ENCODE measurements at regions not wholly inside any gene's neighbourhood (a gene's known extent, or its start where the extent isn't known, plus 50 kb on each side); places are given as distances from the start of the nearest gene placed in this dataset.
"Not testable (repeated sequence)": the region's sequence is repeated elsewhere in the genome, so short reads cannot be mapped to it uniquely, and the experiment has no call there.

- peaks cover 58% of the 10 kb centered on the region for H3K79me2 ChIP-seq (ENCODE audit: low read length)
- H3K4me3 ChIP-seq (ENCODE audit: low read length): no peak overlapping the region
- TF ChIP-seq EZH2 (IDR thresholded peaks at IDR 0.05; ENCODE audit: low read length, unreplicated experiment): no peak
- no peak for TF ChIP-seq CTCF (conservative IDR thresholded peaks at IDR 0.05; ENCODE audit: low read depth, low read length)
- no peak for TF ChIP-seq EZH2phosphoT487 (IDR thresholded peaks at IDR 0.05; ENCODE audit: borderline replicate concordance, low read length)
- no peaks in the 10 kb centered on the region for H3K4me1 ChIP-seq (ENCODE audit: insufficient read depth, low read length)
- H3K9me3 ChIP-seq (ENCODE audit: low read length): no peaks in the 10 kb centered on the region
- no peak for DNase-seq
- no peak overlapping the region for H3K9ac ChIP-seq (ENCODE audit: low read length)
- no TSS peak for BruUV-seq (replicated peaks)
- no peak for ATAC-seq
- no peaks in the 10 kb centered on the region for H3F3A ChIP-seq (ENCODE audit: low read length, unreplicated experiment)
- ChIA-PET CTCF (no interaction called here), POLR2A (ENCODE audit: unreplicated experiment) (no interaction called here)
- H2AFZ ChIP-seq (ENCODE audit: low read length): no peak overlapping the region
- no peaks in the 10 kb centered on the region for H3K27me3 ChIP-seq (ENCODE audit: low read length)
- no peak overlapping the region for H3K27ac ChIP-seq (ENCODE audit: low read length)
- peaks cover 3% of the 10 kb centered on the region; the same call in 1 of the 2 replicates for H3K36me3 ChIP-seq (ENCODE audit: low read depth, low read length)
- H4K20me1 ChIP-seq (ENCODE audit: low read length): peaks cover 2% of the 10 kb centered on the region; the same call in 1 of the 2 replicates
- intact Hi-C loops (cut with micrococcal nuclease): no loop called here
- H3K9me2 ChIP-seq (replicated peaks; ENCODE audit: low read length): no peaks in the 10 kb centered on the region
- H3K4me2 ChIP-seq (ENCODE audit: low read length): no peak overlapping the region
Measured at GRCh38 chr17:45573924-45574770, 83.6 kb upstream of the PLEKHM1 start.

GRCh38 chr17:45575126-45575885, 84.8 kb upstream of the PLEKHM1 start:
- POLR2A ChIA-PET (ENCODE audit: unreplicated experiment): no interaction called here
- no peak for ATAC-seq
- CTCF ChIA-PET: no interaction called here
- no peaks in the 10 kb centered on the region for H3K27me3 ChIP-seq (ENCODE audit: low read length)
- TF ChIP-seq EZH2 (IDR thresholded peaks at IDR 0.05; ENCODE audit: low read length, unreplicated experiment): no peak
- H3F3A ChIP-seq (ENCODE audit: low read length, unreplicated experiment): no peaks in the 10 kb centered on the region
- H3K27ac ChIP-seq (ENCODE audit: low read length): no peak overlapping the region
- no peak for DNase-seq
- H3K9me2 ChIP-seq (replicated peaks; ENCODE audit: low read length): no peaks in the 10 kb centered on the region
- no peak overlapping the region for H3K4me2 ChIP-seq (ENCODE audit: low read length)
- H3K9ac ChIP-seq (ENCODE audit: low read length): no peak overlapping the region
- peaks cover 10% of the 10 kb centered on the region; the same call in 1 of the 2 replicates for H4K20me1 ChIP-seq (ENCODE audit: low read length)
- no peaks in the 10 kb centered on the region for H3K4me1 ChIP-seq (ENCODE audit: insufficient read depth, low read length)
- no TSS peak for BruUV-seq (replicated peaks)
- peaks cover 3% of the 10 kb centered on the region; the same call in 1 of the 2 replicates for H3K36me3 ChIP-seq (ENCODE audit: low read depth, low read length)
- H3K9me3 ChIP-seq (ENCODE audit: low read length): no peaks in the 10 kb centered on the region
- no peak overlapping the region for H2AFZ ChIP-seq (ENCODE audit: low read length)
- intact Hi-C loops (cut with micrococcal nuclease): no loop called here
- no peak overlapping the region for H3K4me3 ChIP-seq (ENCODE audit: low read length)
- peaks cover 70% of the 10 kb centered on the region for H3K79me2 ChIP-seq (ENCODE audit: low read length)

DNA sequence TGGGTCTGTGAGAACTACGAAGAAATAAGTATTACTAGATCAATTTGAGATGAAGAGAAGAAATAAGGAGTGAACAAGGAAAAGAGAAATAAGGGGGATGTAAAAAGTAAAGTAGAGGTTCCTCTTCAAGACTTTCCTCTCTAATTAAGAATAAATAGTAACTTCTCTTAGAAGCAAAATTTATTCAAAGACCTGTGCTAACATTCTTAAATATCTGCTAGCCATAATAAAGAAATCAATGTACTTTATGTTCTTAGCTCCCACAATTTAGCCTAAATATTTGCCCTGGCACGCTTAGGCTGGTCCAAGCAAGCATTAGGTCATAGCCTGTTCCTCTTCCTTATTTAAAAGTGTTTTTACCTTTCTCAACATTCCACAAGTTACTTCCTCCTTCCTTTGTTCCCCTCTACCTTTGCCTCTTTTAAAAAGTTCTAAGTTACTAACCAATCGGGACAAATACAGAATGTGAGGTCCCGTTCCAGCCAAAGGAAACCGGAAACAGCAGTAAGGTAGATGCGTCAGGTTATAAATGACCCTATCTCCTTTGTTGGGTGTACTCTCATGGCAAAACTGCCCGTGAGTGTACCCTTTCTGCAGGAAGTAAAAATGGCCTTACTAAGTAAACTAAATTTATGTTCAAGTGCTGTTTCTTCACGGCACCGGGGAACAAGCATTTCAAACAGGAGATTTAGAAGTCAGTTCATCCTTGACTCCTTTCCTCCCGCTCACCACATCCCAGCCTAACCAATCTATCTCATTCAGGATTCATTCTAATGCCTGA, 86.2 kb upstream of the PLEKHM1 start:
- H3K4me3 ChIP-seq (ENCODE audit: low read length); H3K9me3 ChIP-seq (ENCODE audit: low read length); H3K4me2 ChIP-seq (ENCODE audit: low read length); intact Hi-C loops (cut with micrococcal nuclease); H3K27ac ChIP-seq (ENCODE audit: low read length); H3K9ac ChIP-seq (ENCODE audit: low read length); H3K9me2 ChIP-seq (replicated peaks; ENCODE audit: low read length); H3F3A ChIP-seq (ENCODE audit: low read length, unreplicated experiment); DNase-seq; CTCF ChIA-PET; H3K36me3 ChIP-seq (ENCODE audit: low read depth, low read length); ATAC-seq; POLR2A ChIA-PET (ENCODE audit: unreplicated experiment); H3K4me1 ChIP-seq (ENCODE audit: insufficient read depth, low read length); H2AFZ ChIP-seq (ENCODE audit: low read length); H3K27me3 ChIP-seq (ENCODE audit: low read length); BruUV-seq (replicated peaks): not testable (repeated sequence)
- Histone ChIP-seq H3K79me2 (ENCODE audit: low read length) (peaks cover 84% of the 10 kb centered on the region), H4K20me1 (ENCODE audit: low read length) (peaks cover 10% of the 10 kb centered on the region; the same call in 1 of the 2 replicates)
